Hematopoietic multipotent progenitor cell treated with erythropoietin and hydrocortisone succinate and interleukin-3 and kit ligand, for 4 days (in vitro differentiated cells): ENCODE measurements at regions not wholly inside any gene's neighbourhood (a gene's known extent, or its start where the extent isn't known, plus 50 kb on each side); places are given as distances from the start of the nearest gene placed in this dataset.
"Not testable (repeated sequence)": the region's sequence is repeated elsewhere in the genome, so short reads cannot be mapped to it uniquely, and the experiment has no call there.

Experiments used
- DNase-seq: peaks from one replicate; pipeline ENCODE4 v3.0.0-alpha.2; 2015

GRCh38 chr1:38658883-38659282, 200.7 kb downstream of the RRAGC start:
- DNase-seq, result no peak

- DNase-seq, result no peak
These were observed 201.7 kb downstream of the RRAGC start for GRCh38 chr1:38657873-38658272.

- no peak for DNase-seq
These were observed 202.2 kb downstream of the RRAGC start for GRCh38 chr1:38657207-38657840.

GRCh38 chr1:38656726-38657125, 202.8 kb downstream of the RRAGC start:
- no peak for DNase-seq

GRCh38 chr1:38652217-38652616, 207.4 kb downstream of the RRAGC start:
- no peak for DNase-seq

- no peak for DNase-seq
These were observed 207.9 kb downstream of the RRAGC start for GRCh38 chr1:38651669-38652068.

- DNase-seq, result no peak
These were observed 211.2 kb downstream of the RRAGC start for GRCh38 chr1:38648417-38648816.

GRCh38 chr1:38647341-38647740, 212.2 kb downstream of the RRAGC start:
- DNase-seq, result not testable (repeated sequence)

- DNase-seq, result no peak
These were observed 215.5 kb downstream of the RRAGC start for GRCh38 chr1:38644092-38644491.

- no peak for DNase-seq
These were observed 217.9 kb downstream of the RRAGC start for GRCh38 chr1:38641661-38642060.

- no peak for DNase-seq
These were observed 219.2 kb downstream of the RRAGC start for GRCh38 chr1:38640371-38640770.

GRCh38 chr1:38628241-38628640, 231.3 kb downstream of the RRAGC start:
- DNase-seq, result no peak

GRCh38 chr1:38625939-38626338, 233.6 kb downstream of the RRAGC start:
- no peak for DNase-seq

- no peak for DNase-seq
These were observed 235.1 kb downstream of the RRAGC start for GRCh38 chr1:38624336-38625039.

- no peak for DNase-seq
These were observed 236.0 kb downstream of the RRAGC start for GRCh38 chr1:38623529-38623928.

GRCh38 chr1:38622197-38622596, 237.4 kb downstream of the RRAGC start:
- DNase-seq, result no peak

GRCh38 chr1:38616846-38617245, 242.7 kb downstream of the RRAGC start:
- no peak for DNase-seq

- DNase-seq, result no peak
These were observed 243.9 kb downstream of the RRAGC start for GRCh38 chr1:38615680-38616079.

- DNase-seq, result no peak
These were observed 244.7 kb downstream of the RRAGC start for GRCh38 chr1:38614861-38615260.

- no peak for DNase-seq
These were observed 245.6 kb downstream of the RRAGC start for GRCh38 chr1:38613996-38614395.

GRCh38 chr1:38612951-38613350, 246.6 kb downstream of the RRAGC start:
- DNase-seq, result peak; percentile 39

GRCh38 chr1:38611664-38612211, 247.8 kb downstream of the RRAGC start:
- DNase-seq, result no peak

- no peak for DNase-seq
These were observed 250.2 kb downstream of the RRAGC start for GRCh38 chr1:38609166-38610025.
